ENCODE measurements at regions not wholly inside any gene's neighbourhood (a gene's known extent, or its start where the extent isn't known, plus 50 kb on each side); places are given as distances from the start of the nearest gene placed in this dataset.

- DNase-seq (ENCODE audit: low spot score), result no peak
Measured at GRCh38 chr2:240341064-240341463, 94.4 kb upstream of the GPC1 start.

- DNase-seq (ENCODE audit: low spot score), result no peak
Measured at GRCh38 chr2:240343548-240343947, 91.9 kb upstream of the GPC1 start.

- no peak for DNase-seq (ENCODE audit: low spot score)
Measured at GRCh38 chr2:240344904-240345303, 90.6 kb upstream of the GPC1 start.

- DNase-seq (ENCODE audit: low spot score), result no peak
Measured at GRCh38 chr2:240346015-240346752, 89.3 kb upstream of the GPC1 start.

- no peak for DNase-seq (ENCODE audit: low spot score)
Measured at GRCh38 chr2:240346753-240347372, 88.6 kb upstream of the GPC1 start.

- DNase-seq (ENCODE audit: low spot score), result no peak
Measured at GRCh38 chr2:240347373-240347940, 88.0 kb upstream of the GPC1 start.

GRCh38 chr2:240347949-240348500 is 87.4 kb upstream of the GPC1 start:
- DNase-seq (ENCODE audit: low spot score), result no peak

GRCh38 chr2:240348522-240348921 is 86.9 kb upstream of the GPC1 start:
- no peak for DNase-seq (ENCODE audit: low spot score)

GRCh38 chr2:240349133-240350005 is 86.1 kb upstream of the GPC1 start:
- no peak for DNase-seq (ENCODE audit: low spot score)

- DNase-seq (ENCODE audit: low spot score), result no peak
Measured at GRCh38 chr2:240350006-240350355, 85.5 kb upstream of the GPC1 start.

- no peak for DNase-seq (ENCODE audit: low spot score)
Measured at GRCh38 chr2:240350696-240351087, 84.8 kb upstream of the GPC1 start.

GRCh38 chr2:240351088-240351741 is 84.2 kb upstream of the GPC1 start:
- DNase-seq (ENCODE audit: low spot score), result no peak

- DNase-seq (ENCODE audit: low spot score), result no peak
Measured at GRCh38 chr2:240351826-240352426, 83.5 kb upstream of the GPC1 start.

- no peak for DNase-seq (ENCODE audit: low spot score)
Measured at GRCh38 chr2:240353086-240353798, 82.2 kb upstream of the GPC1 start.

- no peak for DNase-seq (ENCODE audit: low spot score)
Measured at GRCh38 chr2:240353944-240354343, 81.5 kb upstream of the GPC1 start.

GRCh38 chr2:240355001-240355891 is 80.2 kb upstream of the GPC1 start:
- DNase-seq (ENCODE audit: low spot score), result no peak

- no peak for DNase-seq (ENCODE audit: low spot score)
Measured at GRCh38 chr2:240355962-240356361, 79.5 kb upstream of the GPC1 start.

- no peak for DNase-seq (ENCODE audit: low spot score)
Measured at GRCh38 chr2:240356700-240357640, 78.5 kb upstream of the GPC1 start.

- DNase-seq (ENCODE audit: low spot score), result no peak
Measured at GRCh38 chr2:240357641-240358012, 77.8 kb upstream of the GPC1 start.

Measured in germinal center (tissue), 1 donor.